SK-N-SH (cell line): ENCODE measurements at regions not wholly inside any gene's neighbourhood (a gene's known extent, or its start where the extent isn't known, plus 50 kb on each side); places are given as distances from the start of the nearest gene placed in this dataset.

Experiments used
- CTCF ChIP-seq: fragments of 200-600 bp; sonication (generic); IDR thresholded peaks from 2 replicates; pipeline ENCODE4 v1.6.1; 2017; ENCODE audit warnings: antibody characterized with exemption, mild to moderate bottlenecking, moderate library complexity
- EP300 ChIP-seq, 2 experiments: IDR thresholded peaks; 2 replicates each; pipeline versions ENCODE4 v1.4.0 to v1.6.1; 2012; ENCODE audit warnings: borderline replicate concordance in 1 of 2, low read depth in 1 of 2, low read length in 1 of 2
- EZH2phosphoT487 ChIP-seq: fragments of 200-600 bp; sonication (generic); IDR thresholded peaks from 2 replicates; pipeline ENCODE4 v1.6.1; 2017; ENCODE audit warnings: low read depth, mixed run types, mild to moderate bottlenecking, antibody characterized with exemption, moderate library complexity, borderline replicate concordance
- FOXJ3 ChIP-seq: sonication (generic); formaldehyde crosslinking; IDR thresholded peaks from 2 replicates; pipeline ENCODE4 v1.5.1; 2020; ENCODE audit warnings: mild to moderate bottlenecking, missing genetic modification reagents
- FOXM1 ChIP-seq: IDR thresholded peaks from 2 replicates; pipeline ENCODE4 v1.4.0; 2012; ENCODE audit warnings: low read depth, mild to moderate bottlenecking
- GABPA ChIP-seq: IDR thresholded peaks from 2 replicates; pipeline ENCODE4 v1.4.0; 2012; ENCODE audit warnings: low read depth, mild to moderate bottlenecking
- GATA2 ChIP-seq: sonication (generic); formaldehyde crosslinking; IDR thresholded peaks from 2 replicates; pipeline ENCODE4 v1.5.0; 2020; ENCODE audit warnings: mild to moderate bottlenecking, missing genetic modification reagents
- MAX ChIP-seq: IDR thresholded peaks from 2 replicates; pipeline ENCODE4 v1.4.0; 2012; ENCODE audit warnings: low read depth
- NFIC ChIP-seq: IDR thresholded peaks from 2 replicates; pipeline ENCODE4 v1.4.0; 2012; ENCODE audit warnings: borderline replicate concordance
- NRF1 ChIP-seq: IDR thresholded peaks from 2 replicates; pipeline ENCODE4 v1.6.1; 2012; ENCODE audit warnings: low read depth, mild to moderate bottlenecking, low read length
- PBX3 ChIP-seq: IDR thresholded peaks from 2 replicates; pipeline ENCODE4; 2012
- POLR2AphosphoS5 ChIP-seq: IDR thresholded peaks from 2 replicates; pipeline ENCODE4 v1.6.1; 2012; ENCODE audit warnings: low read depth, low read length
- RCOR1 ChIP-seq: fragments of 150-350 bp; IDR thresholded peaks from 2 replicates; pipeline ENCODE4 v1.6.1; 2017; ENCODE audit warnings: antibody characterized with exemption, low read length
- RFX5 ChIP-seq: IDR thresholded peaks from 2 replicates; pipeline ENCODE4 v1.6.1; 2012; ENCODE audit warnings: mild to moderate bottlenecking, improper control_type of control experiment, low read length
- SIN3A ChIP-seq: IDR thresholded peaks from 2 replicates; pipeline ENCODE4 v1.6.1; 2012; ENCODE audit warnings: low read depth, mild to moderate bottlenecking, low read length, moderate library complexity, borderline replicate concordance
- TAF1 ChIP-seq: IDR thresholded peaks from 2 replicates; pipeline ENCODE4 v1.6.1; 2012; ENCODE audit warnings: low read depth, mild to moderate bottlenecking, low read length, moderate library complexity, borderline replicate concordance
- USF1 ChIP-seq: IDR thresholded peaks from 2 replicates; pipeline ENCODE4 v1.4.0; 2012; ENCODE audit warnings: low read depth, borderline replicate concordance
- USF2 ChIP-seq: fragments of 150-350 bp; IDR thresholded peaks from 2 replicates; pipeline ENCODE4 v1.6.1; 2017; ENCODE audit warnings: antibody characterized with exemption, low read length, low read depth, borderline replicate concordance
- TF ChIP-seq, protein P1 (sequence below): fragments of 150-350 bp; IDR thresholded peaks from 2 replicates; pipeline ENCODE4 v1.6.1; 2016; ENCODE audit warnings: mild to moderate bottlenecking, low read depth, low read length

DNA sequence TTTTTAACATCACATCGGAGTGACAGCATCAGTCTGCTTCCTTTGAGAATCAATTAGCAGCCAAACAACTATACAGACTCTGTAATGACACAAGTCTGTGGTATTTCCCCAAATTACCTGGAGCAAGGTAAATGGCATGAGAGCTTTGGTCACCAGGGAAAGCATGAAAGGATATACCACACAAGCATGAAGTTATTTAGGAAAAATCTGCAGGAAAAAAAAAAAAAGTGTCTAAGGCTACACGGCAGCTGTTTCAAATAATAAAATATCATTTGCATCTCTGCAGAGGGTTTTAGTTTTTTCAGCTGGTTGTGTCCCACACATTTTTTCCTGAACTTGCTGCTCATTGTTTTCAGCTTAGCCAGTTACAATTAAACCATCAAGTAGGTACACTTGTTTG lies 234.7 kb downstream of the TTLL7 start (continued):
- TF ChIP-seq USF1 = no peak
- peak; percentile 77; the same call in 1 of the 2 replicates for TF ChIP-seq RCOR1
- no peak for TF ChIP-seq PBX3
- no peak for TF ChIP-seq RFX5
- TF ChIP-seq TAF1 = no peak
- TF ChIP-seq CTCF = no peak
- TF ChIP-seq GABPA = no peak
- no peak for TF ChIP-seq USF2
- no peak for TF ChIP-seq NFIC
- no peak for TF ChIP-seq MAX
- TF ChIP-seq SIN3A = no peak
- no peak for TF ChIP-seq POLR2AphosphoS5
- no peak for TF ChIP-seq FOXJ3
- peak; percentile 82 for TF ChIP-seq GATA2 (CRISPR knock-in tag)
- TF ChIP-seq FOXM1 = no peak
- no peak for TF ChIP-seq EZH2phosphoT487
- TF ChIP-seq NRF1 = no peak
- TF ChIP-seq EP300 (IDR thresholded peaks at IDR 0.05; ENCODE audit: borderline replicate concordance in 1 of 2, low read depth in 1 of 2, low read length in 1 of 2) = peak in 1 of 2 experiments; percentile 90; a peak in 2 of 4 replicates
- TF ChIP-seq, protein P1, sequence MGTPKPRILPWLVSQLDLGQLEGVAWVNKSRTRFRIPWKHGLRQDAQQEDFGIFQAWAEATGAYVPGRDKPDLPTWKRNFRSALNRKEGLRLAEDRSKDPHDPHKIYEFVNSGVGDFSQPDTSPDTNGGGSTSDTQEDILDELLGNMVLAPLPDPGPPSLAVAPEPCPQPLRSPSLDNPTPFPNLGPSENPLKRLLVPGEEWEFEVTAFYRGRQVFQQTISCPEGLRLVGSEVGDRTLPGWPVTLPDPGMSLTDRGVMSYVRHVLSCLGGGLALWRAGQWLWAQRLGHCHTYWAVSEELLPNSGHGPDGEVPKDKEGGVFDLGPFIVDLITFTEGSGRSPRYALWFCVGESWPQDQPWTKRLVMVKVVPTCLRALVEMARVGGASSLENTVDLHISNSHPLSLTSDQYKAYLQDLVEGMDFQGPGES = no peak
